ENCODE measurements at regions not wholly inside any gene's neighbourhood (a gene's known extent, or its start where the extent isn't known, plus 50 kb on each side); places are given as distances from the start of the nearest gene placed in this dataset.

- TF ChIP-seq COPS2 (conservative IDR thresholded peaks at IDR 0.05) = no peak
- TF ChIP-seq ATF1 (CRISPR knock-in tag; IDR thresholded peaks at IDR 0.05) = no peak
- TF ChIP-seq ATF1 (tag; IDR thresholded peaks at IDR 0.05) = no peak
- TF ChIP-seq FOSL1 (tag; conservative IDR thresholded peaks at IDR 0.05) = no peak
- no peak for TF ChIP-seq CTCF (IDR thresholded peaks at IDR 0.05 in 2 of 3, conservative IDR thresholded peaks at IDR 0.05 in 1 of 3; ENCODE audit: insufficient read depth in 2 of 3, low read depth in 1 of 3, low read length in 3 of 3)
- no peak for TF ChIP-seq TCF7L2 (IDR thresholded peaks at IDR 0.05; ENCODE audit: low read depth, low read length)
- TF ChIP-seq NFATC3 (IDR thresholded peaks at IDR 0.05) = no peak
- no peak for TF ChIP-seq PML (IDR thresholded peaks at IDR 0.05; ENCODE audit: low read length)
- TF ChIP-seq SIN3A (IDR thresholded peaks at IDR 0.05; ENCODE audit: borderline replicate concordance in 2 of 2, control insufficient read depth in 1 of 2, low read depth in 2 of 2, low read length in 2 of 2) = no peak
- no peak for TF ChIP-seq CREB1 (IDR thresholded peaks at IDR 0.05)
- TF ChIP-seq CREB1 (CRISPR knock-in tag; IDR thresholded peaks at IDR 0.05) = no peak
- no peak for TF ChIP-seq ZFPM2 (CRISPR knock-in tag; IDR thresholded peaks at IDR 0.05)
- no peak for TF ChIP-seq ZNF384 (IDR thresholded peaks at IDR 0.05; ENCODE audit: low read depth, low read length)
- TF ChIP-seq CCAR2 (IDR thresholded peaks at IDR 0.05; ENCODE audit: low read depth, low read length) = no peak
- no peak for TF ChIP-seq REST (IDR thresholded peaks at IDR 0.05; ENCODE audit: borderline replicate concordance)
- no peak for TF ChIP-seq REST (CRISPR knock-in tag; IDR thresholded peaks at IDR 0.05; ENCODE audit: low read depth)
- TF ChIP-seq SNAPC5 (CRISPR knock-in tag; IDR thresholded peaks at IDR 0.05) = no peak
Observed at GRCh38 chr14:29353513-29353912, 574.1 kb downstream of the PRKD1 start.
